ENCODE measurements at regions not wholly inside any gene's neighbourhood (a gene's known extent, or its start where the extent isn't known, plus 50 kb on each side); places are given as distances from the start of the nearest gene placed in this dataset.

GRCh38 chr5:166353580-166353979, 1937.9 kb upstream of the WWC1 start:
- WGBS = 60% methylated on average over 2 of the region's 2 CpGs
- Histone ChIP-seq H3K4me1 (ENCODE audit: control insufficient read depth in 4 of 4, insufficient read depth in 4 of 4, low read length in 3 of 4) (no peaks in the 10 kb centered on the region), H3K36me3 (ENCODE audit: control insufficient read depth in 4 of 4, insufficient read depth in 3 of 4, low read depth in 1 of 4, low read length in 3 of 4) (no peaks in the 10 kb centered on the region), H3K4me3 (ENCODE audit: low read depth in 1 of 3, low read length in 3 of 3) (no peak overlapping the region), H3K27ac (ENCODE audit: low read depth in 1 of 2, low read length in 2 of 2) (no peak overlapping the region), H3K9ac (ENCODE audit: low read depth in 1 of 2, low read length in 2 of 2) (no peak overlapping the region), H3K9me3 (ENCODE audit: control insufficient read depth in 4 of 4, low read length in 3 of 4) (no peaks in the 10 kb centered on the region), H3K27me3 (ENCODE audit: control insufficient read depth in 4 of 4, insufficient read depth in 4 of 4, low read length in 3 of 4) (no peaks in the 10 kb centered on the region)
- TF ChIP-seq CTCF (IDR thresholded peaks at IDR 0.05; ENCODE audit: low read depth, low read length, missing input control) = no peak
- no peak for TF ChIP-seq RXRA (IDR thresholded peaks at IDR 0.05)
- TF ChIP-seq FOXA2 (IDR thresholded peaks at IDR 0.05) = no peak
- TF ChIP-seq EGR1 (IDR thresholded peaks at IDR 0.05; ENCODE audit: low read depth in 2 of 2) = no peak
- TF ChIP-seq YY1 (IDR thresholded peaks at IDR 0.05) = no peak
- no peak for TF ChIP-seq HNF4A (conservative IDR thresholded peaks at IDR 0.05)
- TF ChIP-seq RAD21 (IDR thresholded peaks at IDR 0.05) = no peak
- TF ChIP-seq HNF4G (IDR thresholded peaks at IDR 0.05) = no peak
- TF ChIP-seq FOXA1 (IDR thresholded peaks at IDR 0.05) = no peak
- TF ChIP-seq TAF1 (conservative IDR thresholded peaks at IDR 0.05) = no peak
- no peak for TF ChIP-seq MAX (IDR thresholded peaks at IDR 0.05)
- TF ChIP-seq ATF3 (IDR thresholded peaks at IDR 0.05) = no peak
- TF ChIP-seq SP1 (IDR thresholded peaks at IDR 0.05) = no peak
- TF ChIP-seq ZBTB33 (IDR thresholded peaks at IDR 0.05) = no peak
- TF ChIP-seq REST (IDR thresholded peaks at IDR 0.05) = no peak
- TF ChIP-seq NR2F2 (IDR thresholded peaks at IDR 0.05) = no peak
- no peak for TF ChIP-seq GABPA (IDR thresholded peaks at IDR 0.05 in 1 of 2, conservative IDR thresholded peaks at IDR 0.05 in 1 of 2)
- no peak for TF ChIP-seq JUND (IDR thresholded peaks at IDR 0.05)
- no peak for DNase-seq (ENCODE audit: low spot score)

Measured in liver (tissue), 8 donors.